IMR-90 (cell line): ENCODE measurements at regions not wholly inside any gene's neighbourhood (a gene's known extent, or its start where the extent isn't known, plus 50 kb on each side); places are given as distances from the start of the nearest gene placed in this dataset.

Experiments
- ATAC-seq: fragments of 200-7000 bp; cut with Tn5 transposase; 2 replicates; pipeline ENCODE4 v1.9.1; 2020; ENCODE audit warnings: low read depth, mild to moderate bottlenecking, moderate library complexity
- BruUV-seq: library from RNA; stranded (reverse); fragments of 400-500 nt; replicated peaks from 2 replicates; lab custom pipeline; 2021; lab: Mats Ljungman, UMichigan
- CTCF ChIA-PET: fragments of 300-600 bp; formaldehyde crosslinking; extraction: SDS; loops from one replicate; lab custom pipeline; 2021; ENCODE audit warnings: antibody characterized with exemption; lab: Yijun Ruan, JAX
- POLR2A ChIA-PET: fragments of 300-600 bp; sonication (Branson Sonifier 250); formaldehyde crosslinking; loops from one replicate; lab custom pipeline; 2022; ENCODE audit warnings: antibody characterized with exemption; ENCODE audit not compliant: unreplicated experiment; lab: Charles Lee
- DNase-seq: peaks from one replicate; pipeline ENCODE4 v3.0.0; 2013
- H2AFZ ChIP-seq: replicated peaks from 2 replicates; pipeline ENCODE3; 2013; ENCODE audit warnings: low read length, mild to moderate bottlenecking; ENCODE audit not compliant: poor library complexity
- H2AK5ac ChIP-seq: 2 replicates; pipeline ENCODE4 v1.6.1; 2013; ENCODE audit warnings: low read depth, low read length, inconsistent platforms
- H2AK9ac ChIP-seq: replicated peaks from 2 replicates; pipeline ENCODE3; 2013; ENCODE audit warnings: mild to moderate bottlenecking, low read depth, low read length, moderate library complexity; ENCODE audit not compliant: poor library complexity
- H2BK120ac ChIP-seq: 2 replicates; pipeline ENCODE4 v1.6.1; 2013; ENCODE audit warnings: low read depth, low read length, inconsistent platforms
- H2BK15ac ChIP-seq: 3 replicates; pipeline ENCODE4 v1.6.1; 2013; ENCODE audit warnings: low read depth, low read length, inconsistent platforms
- H2BK20ac ChIP-seq: 2 replicates; pipeline ENCODE4 v1.6.1; 2013; ENCODE audit warnings: low read depth, mild to moderate bottlenecking, inconsistent platforms, low read length, moderate library complexity
- H2BK5ac ChIP-seq: 2 replicates; pipeline ENCODE4 v1.6.1; 2013; ENCODE audit warnings: mild to moderate bottlenecking, low read depth, low read length, inconsistent platforms; ENCODE audit not compliant: poor library complexity, severe bottlenecking
- H3K14ac ChIP-seq: replicated peaks from 2 replicates; pipeline ENCODE4 v1.6.1; 2013; ENCODE audit warnings: low read depth, low read length, inconsistent platforms
- H3K18ac ChIP-seq: 2 replicates; pipeline ENCODE4 v1.6.1; 2013; ENCODE audit warnings: low read depth, low read length, control low read depth
- H3K23ac ChIP-seq: 2 replicates; pipeline ENCODE4 v1.6.1; 2013; ENCODE audit warnings: low read depth, low read length, inconsistent platforms
- H3K27ac ChIP-seq: 2 replicates; pipeline ENCODE4 v1.5.1; 2013; ENCODE audit warnings: mild to moderate bottlenecking, control low read depth, low read length; ENCODE audit not compliant: insufficient read depth
- H3K27me3 ChIP-seq: 2 replicates; pipeline ENCODE4 v1.6.1; 2013; ENCODE audit warnings: low read length; ENCODE audit not compliant: control insufficient read depth, insufficient read depth
- H3K36me3 ChIP-seq: 2 replicates; pipeline ENCODE4 v1.6.1; 2013; ENCODE audit warnings: low read length, mixed read lengths; ENCODE audit not compliant: control insufficient read depth, insufficient read depth
- H3K4ac ChIP-seq: 2 replicates; pipeline ENCODE4 v1.6.1; 2013; ENCODE audit warnings: low read depth, low read length, inconsistent platforms
- H3K4me1 ChIP-seq: 2 replicates; pipeline ENCODE4 v1.6.1; 2013; ENCODE audit warnings: low read length, mixed read lengths; ENCODE audit not compliant: control insufficient read depth, insufficient read depth
- H3K4me2 ChIP-seq: 2 replicates; pipeline ENCODE4 v1.6.1; 2013; ENCODE audit warnings: low read depth, mild to moderate bottlenecking, control low read depth, low read length, moderate library complexity
- H3K4me3 ChIP-seq: 2 replicates; pipeline ENCODE4 v1.5.1; 2013; ENCODE audit warnings: low read depth, mild to moderate bottlenecking, control low read depth, low read length, moderate library complexity; ENCODE audit not compliant: insufficient read depth
- H3K56ac ChIP-seq: 2 replicates; pipeline ENCODE4 v1.6.1; 2013; ENCODE audit warnings: low read length, inconsistent platforms; ENCODE audit not compliant: insufficient read depth; ENCODE audit errors: extremely low read depth
- H3K79me1 ChIP-seq, 2 experiments: 2 replicates each; pipeline ENCODE4 v1.6.1; 2013; ENCODE audit warnings: low read length in 2 of 2, inconsistent platforms in 1 of 2, low read depth in 1 of 2
- H3K9ac ChIP-seq: 2 replicates; pipeline ENCODE4 v1.6.1; 2013; ENCODE audit warnings: low read depth, low read length, control low read depth
- H3K9me1 ChIP-seq: 2 replicates; pipeline ENCODE4 v1.6.1; 2013; ENCODE audit warnings: low read length, inconsistent platforms; ENCODE audit not compliant: insufficient read depth
- H3K9me3 ChIP-seq: 2 replicates; pipeline ENCODE4 v1.6.1; 2013; ENCODE audit warnings: low read length; ENCODE audit not compliant: control insufficient read depth, insufficient read depth
- H4K20me1 ChIP-seq: 2 replicates; pipeline ENCODE4 v1.6.1; 2013; ENCODE audit warnings: low read length, inconsistent platforms; ENCODE audit not compliant: insufficient read depth
- H4K5ac ChIP-seq: 2 replicates; pipeline ENCODE4 v1.6.1; 2013; ENCODE audit warnings: mild to moderate bottlenecking, low read depth, low read length, control low read depth
- H4K8ac ChIP-seq, 2 experiments: 2 replicates each; pipeline ENCODE4 v1.6.1; 2013; ENCODE audit warnings: low read depth in 2 of 2, low read length in 2 of 2, control low read depth in 1 of 2, inconsistent platforms in 1 of 2
- H4K91ac ChIP-seq: 2 replicates; pipeline ENCODE4 v1.6.1; 2013; ENCODE audit warnings: low read depth, low read length, inconsistent platforms; ENCODE audit not compliant: insufficient read depth
- BHLHE40 ChIP-seq: fragments of 150-350 bp; IDR thresholded peaks from 2 replicates; pipeline ENCODE4 v1.6.1; 2016; ENCODE audit warnings: mild to moderate bottlenecking, low read depth, low read length
- CEBPB ChIP-seq: IDR thresholded peaks from 2 replicates; pipeline ENCODE4 v1.6.1; 2012; ENCODE audit warnings: low read depth, low read length, improper control_type of control experiment
- CHD1 ChIP-seq: IDR thresholded peaks from 2 replicates; pipeline ENCODE4 v1.6.1; 2012; ENCODE audit warnings: low read depth, low read length, improper control_type of control experiment
- FOS ChIP-seq: fragments of 150-350 bp; IDR thresholded peaks from 2 replicates; pipeline ENCODE4 v1.6.1; 2016; ENCODE audit warnings: low read depth, low read length
- MAFK ChIP-seq: IDR thresholded peaks from 2 replicates; pipeline ENCODE4 v1.6.1; 2012; ENCODE audit warnings: low read depth, low read length, improper control_type of control experiment
- MAZ ChIP-seq: IDR thresholded peaks from 2 replicates; pipeline ENCODE4 v1.6.1; 2012; ENCODE audit warnings: low read depth, mild to moderate bottlenecking, low read length, improper control_type of control experiment, moderate library complexity, borderline replicate concordance
- MXI1 ChIP-seq: IDR thresholded peaks from 2 replicates; pipeline ENCODE4 v1.6.1; 2012; ENCODE audit warnings: low read depth, mild to moderate bottlenecking, low read length, moderate library complexity, borderline replicate concordance
- NFE2L2 ChIP-seq: fragments of 150-350 bp; IDR thresholded peaks from 2 replicates; pipeline ENCODE4 v1.6.1; 2016; ENCODE audit warnings: low read depth, mild to moderate bottlenecking, low read length
- POLR2A ChIP-seq: IDR thresholded peaks from 2 replicates; pipeline ENCODE4 v1.6.1; 2012; ENCODE audit warnings: mild to moderate bottlenecking, low read depth, low read length
- RAD21 ChIP-seq: IDR thresholded peaks from 2 replicates; pipeline ENCODE4 v1.6.1; 2012; ENCODE audit warnings: low read length, improper control_type of control experiment
- RCOR1 ChIP-seq: IDR thresholded peaks from 2 replicates; pipeline ENCODE4 v1.6.1; 2012; ENCODE audit warnings: mild to moderate bottlenecking, low read length, improper control_type of control experiment; ENCODE audit not compliant: insufficient replicate concordance
- RFX5 ChIP-seq: IDR thresholded peaks from 2 replicates; pipeline ENCODE4 v1.8.0; 2012; ENCODE audit warnings: low read depth, mild to moderate bottlenecking, low read length, moderate library complexity
- SMC3 ChIP-seq: fragments of 150-350 bp; IDR thresholded peaks from 2 replicates; pipeline ENCODE4 v1.6.1; 2016; ENCODE audit warnings: low read depth, mild to moderate bottlenecking, antibody characterized with exemption, low read length, moderate library complexity
- USF2 ChIP-seq: fragments of 150-350 bp; IDR thresholded peaks from 2 replicates; pipeline ENCODE4 v1.6.1; 2017; ENCODE audit warnings: mild to moderate bottlenecking, antibody characterized with exemption, low read length, low read depth
- WGBS, 2 experiments: methylation state at CpG; one replicate each; pipeline versions ENCODE4 v1.1.5 to v1.1.7; 2013; ENCODE audit warnings: missing lambda C conversion rate in 2 of 2; ENCODE audit not compliant: insufficient read length in 1 of 2; ENCODE audit errors: extremely low coverage in 2 of 2; 5-methylcytosine and 5-hydroxymethylcytosine counted together
- dilution Hi-C: fragments of 300-500 bp; cut with HindIII; formaldehyde crosslinking; loops from one replicate; pipeline ENCODE4 v1.14.3; 2018; ENCODE audit warnings: low sequenced_read_pairs; ENCODE audit not compliant: unreplicated experiment
- in situ Hi-C: fragments of 300-500 bp; cut with MboI; formaldehyde crosslinking; loops from 3 replicates; pipeline ENCODE4 v1.14.3; 2019; ENCODE audit warnings: low sequenced_read_pairs, inconsistent platforms, mixed read lengths
- intact Hi-C: fragments of 100-400 bp; cut with micrococcal nuclease; formaldehyde crosslinking; loops from 2 replicates; pipeline ENCODE4 v1.10.0; 2022
- TF ChIP-seq, protein P1 (sequence below): fragments of 150-350 bp; IDR thresholded peaks from 2 replicates; pipeline ENCODE4 v1.6.1; 2016; ENCODE audit warnings: low read depth, mild to moderate bottlenecking, low read length, moderate library complexity, borderline replicate concordance
- TF ChIP-seq, protein P2 (sequence below): conservative IDR thresholded peaks from 2 replicates; pipeline ENCODE4 v1.5.1; 2012; ENCODE audit warnings: mild to moderate bottlenecking, low read depth, low read length, improper control_type of control experiment

DNA sequence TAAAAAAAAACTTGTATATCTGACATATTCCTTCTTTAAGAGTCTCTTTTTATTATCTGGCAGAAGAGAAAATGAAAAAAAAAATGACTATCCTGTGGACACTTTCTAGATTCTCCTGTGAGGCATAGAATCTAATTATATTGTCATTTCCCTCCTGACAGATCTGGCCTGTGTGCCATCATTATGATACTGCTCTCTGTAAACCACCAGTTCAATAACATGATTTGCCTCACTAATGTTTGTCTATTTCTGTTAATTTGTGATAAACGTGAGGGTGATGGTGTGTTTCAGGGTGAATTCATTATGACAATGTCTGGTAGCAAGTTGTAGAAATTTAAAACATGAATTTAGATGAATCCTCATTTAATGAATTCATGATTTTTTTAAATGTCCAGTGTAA is 844.5 kb upstream of the ADGRB3 start:
- ATAC-seq (no peak), DNase-seq (no peak)
- Histone ChIP-seq H4K91ac (no peak overlapping the region), H2BK15ac (no peak overlapping the region), H3K36me3 (no peaks in the 10 kb centered on the region), H2BK20ac (no peak overlapping the region), H3K4me2 (no peak overlapping the region), H3K56ac (no peak overlapping the region), H3K18ac (no peak overlapping the region), H3K4ac (no peak overlapping the region), H3K79me1 (no peaks in the 10 kb centered on the region), H2BK120ac (no peak overlapping the region), H3K14ac (no peak overlapping the region), H2AK5ac (no peak overlapping the region), H3K9me3 (0 out of 2 replicates have a peak, but pooled peaks cover 2% of the 10 kb centered on the region), H2AK9ac (no peak overlapping the region), H2AFZ (no peak overlapping the region), H2BK5ac (no peak overlapping the region), H3K9ac (no peak overlapping the region), H3K23ac (no peak overlapping the region), H4K8ac (no peak overlapping the region), H4K5ac (no peak overlapping the region), H3K27ac (no peak overlapping the region), H4K20me1 (no peaks in the 10 kb centered on the region), H3K27me3 (no peaks in the 10 kb centered on the region), H3K9me1 (no peaks in the 10 kb centered on the region), H3K4me3 (no peak overlapping the region), H3K4me1 (no peaks in the 10 kb centered on the region)
- POLR2A ChIA-PET, result no interaction called here
- no CpG with 5 or more reads among the region's 1 CpG for WGBS, 2 experiments
- TF ChIP-seq CEBPB (no peak), MAFK (no peak), CHD1 (no peak), FOS (no peak), RFX5 (no peak), RCOR1 (no peak), BHLHE40 (no peak), RAD21 (no peak), POLR2A (no peak), SMC3 (no peak), NFE2L2 (no peak), USF2 (no peak), MXI1 (no peak), MAZ (no peak)
- TF ChIP-seq, protein P1, sequence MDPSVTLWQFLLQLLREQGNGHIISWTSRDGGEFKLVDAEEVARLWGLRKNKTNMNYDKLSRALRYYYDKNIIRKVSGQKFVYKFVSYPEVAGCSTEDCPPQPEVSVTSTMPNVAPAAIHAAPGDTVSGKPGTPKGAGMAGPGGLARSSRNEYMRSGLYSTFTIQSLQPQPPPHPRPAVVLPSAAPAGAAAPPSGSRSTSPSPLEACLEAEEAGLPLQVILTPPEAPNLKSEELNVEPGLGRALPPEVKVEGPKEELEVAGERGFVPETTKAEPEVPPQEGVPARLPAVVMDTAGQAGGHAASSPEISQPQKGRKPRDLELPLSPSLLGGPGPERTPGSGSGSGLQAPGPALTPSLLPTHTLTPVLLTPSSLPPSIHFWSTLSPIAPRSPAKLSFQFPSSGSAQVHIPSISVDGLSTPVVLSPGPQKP, result no peak
- TF ChIP-seq, protein P2, sequence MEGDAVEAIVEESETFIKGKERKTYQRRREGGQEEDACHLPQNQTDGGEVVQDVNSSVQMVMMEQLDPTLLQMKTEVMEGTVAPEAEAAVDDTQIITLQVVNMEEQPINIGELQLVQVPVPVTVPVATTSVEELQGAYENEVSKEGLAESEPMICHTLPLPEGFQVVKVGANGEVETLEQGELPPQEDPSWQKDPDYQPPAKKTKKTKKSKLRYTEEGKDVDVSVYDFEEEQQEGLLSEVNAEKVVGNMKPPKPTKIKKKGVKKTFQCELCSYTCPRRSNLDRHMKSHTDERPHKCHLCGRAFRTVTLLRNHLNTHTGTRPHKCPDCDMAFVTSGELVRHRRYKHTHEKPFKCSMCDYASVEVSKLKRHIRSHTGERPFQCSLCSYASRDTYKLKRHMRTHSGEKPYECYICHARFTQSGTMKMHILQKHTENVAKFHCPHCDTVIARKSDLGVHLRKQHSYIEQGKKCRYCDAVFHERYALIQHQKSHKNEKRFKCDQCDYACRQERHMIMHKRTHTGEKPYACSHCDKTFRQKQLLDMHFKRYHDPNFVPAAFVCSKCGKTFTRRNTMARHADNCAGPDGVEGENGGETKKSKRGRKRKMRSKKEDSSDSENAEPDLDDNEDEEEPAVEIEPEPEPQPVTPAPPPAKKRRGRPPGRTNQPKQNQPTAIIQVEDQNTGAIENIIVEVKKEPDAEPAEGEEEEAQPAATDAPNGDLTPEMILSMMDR, result no peak
- in situ Hi-C loops, result no loop called here
- CTCF ChIA-PET, result no interaction called here
- intact Hi-C loops, result no loop called here
- no TSS peak for BruUV-seq
- dilution Hi-C loops, result no loop called here
